Neural cell (in vitro differentiated cells): ENCODE measurements at regions not wholly inside any gene's neighbourhood (a gene's known extent, or its start where the extent isn't known, plus 50 kb on each side); places are given as distances from the start of the nearest gene placed in this dataset.

Experiments
- EP300 ChIP-seq: fragments of 450-650 bp; conservative IDR thresholded peaks from 2 replicates; pipeline ENCODE4 v1.6.1; 2014; ENCODE audit warnings: antibody characterized with exemption, mild to moderate bottlenecking, moderate library complexity; ENCODE audit not compliant: poor library complexity, severe bottlenecking
- EZH2 ChIP-seq: fragments of 200-600, 300-800 bp; shearing (Covaris generic), sonication (generic); IDR thresholded peaks from 2 replicates; pipeline ENCODE4 v1.6.1; 2014; ENCODE audit warnings: antibody characterized with exemption, low read length, borderline replicate concordance, mild to moderate bottlenecking; ENCODE audit not compliant: insufficient read depth, poor library complexity, severe bottlenecking
- RAD21 ChIP-seq: fragments of 450-650 bp; conservative IDR thresholded peaks from 2 replicates; pipeline ENCODE4 v1.6.1; 2014; ENCODE audit warnings: antibody characterized with exemption, mild to moderate bottlenecking, moderate library complexity
- SMC3 ChIP-seq: fragments of 450-650 bp; conservative IDR thresholded peaks from 2 replicates; pipeline ENCODE4 v1.6.1; 2014; ENCODE audit warnings: antibody characterized with exemption, mild to moderate bottlenecking, moderate library complexity; ENCODE audit not compliant: poor library complexity
- TF ChIP-seq, protein P1 (sequence below): fragments of 450-650 bp; IDR thresholded peaks from 2 replicates; pipeline ENCODE4 v1.5.1; 2014; ENCODE audit warnings: antibody characterized with exemption, mild to moderate bottlenecking, moderate library complexity; ENCODE audit not compliant: poor library complexity, severe bottlenecking

DNA sequence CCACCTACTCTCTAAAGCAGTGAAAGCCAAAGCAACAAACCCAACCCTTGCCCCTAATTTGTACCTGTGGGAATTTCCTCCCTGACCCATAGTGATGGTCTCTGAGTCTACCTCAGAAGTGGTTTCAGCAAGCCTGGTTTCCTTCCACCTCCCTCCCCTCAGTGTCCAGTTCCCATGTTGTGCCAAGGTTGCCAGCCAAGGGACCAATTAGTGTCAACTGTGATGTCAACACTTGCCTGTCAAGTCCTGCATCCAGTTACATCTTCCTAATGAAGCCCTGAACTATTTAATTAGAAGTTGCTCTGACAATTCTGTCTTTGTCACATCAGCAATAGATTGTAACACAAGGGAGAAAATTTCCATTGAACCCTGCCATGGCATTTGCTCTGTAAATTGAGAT lies 194.4 kb upstream of the CCDC196 start:
- TF ChIP-seq EZH2 (no peak), EP300 (no peak), RAD21 (no peak), SMC3 (no peak)
- TF ChIP-seq, protein P1, sequence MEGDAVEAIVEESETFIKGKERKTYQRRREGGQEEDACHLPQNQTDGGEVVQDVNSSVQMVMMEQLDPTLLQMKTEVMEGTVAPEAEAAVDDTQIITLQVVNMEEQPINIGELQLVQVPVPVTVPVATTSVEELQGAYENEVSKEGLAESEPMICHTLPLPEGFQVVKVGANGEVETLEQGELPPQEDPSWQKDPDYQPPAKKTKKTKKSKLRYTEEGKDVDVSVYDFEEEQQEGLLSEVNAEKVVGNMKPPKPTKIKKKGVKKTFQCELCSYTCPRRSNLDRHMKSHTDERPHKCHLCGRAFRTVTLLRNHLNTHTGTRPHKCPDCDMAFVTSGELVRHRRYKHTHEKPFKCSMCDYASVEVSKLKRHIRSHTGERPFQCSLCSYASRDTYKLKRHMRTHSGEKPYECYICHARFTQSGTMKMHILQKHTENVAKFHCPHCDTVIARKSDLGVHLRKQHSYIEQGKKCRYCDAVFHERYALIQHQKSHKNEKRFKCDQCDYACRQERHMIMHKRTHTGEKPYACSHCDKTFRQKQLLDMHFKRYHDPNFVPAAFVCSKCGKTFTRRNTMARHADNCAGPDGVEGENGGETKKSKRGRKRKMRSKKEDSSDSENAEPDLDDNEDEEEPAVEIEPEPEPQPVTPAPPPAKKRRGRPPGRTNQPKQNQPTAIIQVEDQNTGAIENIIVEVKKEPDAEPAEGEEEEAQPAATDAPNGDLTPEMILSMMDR = no peak
